ENCODE measurements at regions not wholly inside any gene's neighbourhood (a gene's known extent, or its start where the extent isn't known, plus 50 kb on each side); places are given as distances from the start of the nearest gene placed in this dataset.

GRCh38 chr3:59469948-59470723, 420.3 kb upstream of the CFAP20DC start:
- no peaks in the 10 kb centered on the region for H3K36me3 ChIP-seq
- H3K4me1 ChIP-seq, result no peaks in the 10 kb centered on the region
- H3K9me3 ChIP-seq, result peaks cover 9% of the 10 kb centered on the region
- no peak overlapping the region for H3K4me3 ChIP-seq
- TF ChIP-seq POLR2AphosphoS5 (IDR thresholded peaks at IDR 0.05) (no peak), POLR2A (IDR thresholded peaks at IDR 0.05) (no peak)
- WGBS, result 72% methylated on average over 2 of the region's 2 CpGs
- no peak for DNase-seq (ENCODE audit: low spot score in 2 of 2)
- H3K27ac ChIP-seq, result no peak overlapping the region
- no peaks in the 10 kb centered on the region for H3K27me3 ChIP-seq

GRCh38 chr3:59467476-59467875, 417.7 kb upstream of the CFAP20DC start:
- Histone ChIP-seq H3K4me1 (no peaks in the 10 kb centered on the region), H3K27ac (no peak overlapping the region), H3K36me3 (no peaks in the 10 kb centered on the region), H3K4me3 (no peak overlapping the region), H3K9me3 (peaks cover 9% of the 10 kb centered on the region), H3K27me3 (no peaks in the 10 kb centered on the region)
- WGBS, result 53% methylated on average over 4 of the region's 4 CpGs
- TF ChIP-seq EP300 (IDR thresholded peaks at IDR 0.05) (no peak), POLR2AphosphoS5 (IDR thresholded peaks at IDR 0.05) (no peak), CTCF (IDR thresholded peaks at IDR 0.05) (no peak), POLR2A (IDR thresholded peaks at IDR 0.05) (no peak)
- no peak for DNase-seq (ENCODE audit: low spot score in 2 of 2)

GRCh38 chr3:59464187-59464586, 414.4 kb upstream of the CFAP20DC start:
- no peak overlapping the region for H3K27ac ChIP-seq

GRCh38 chr3:59463253-59463652, 413.4 kb upstream of the CFAP20DC start:
- TF ChIP-seq POLR2AphosphoS5 (IDR thresholded peaks at IDR 0.05) (no peak), POLR2A (IDR thresholded peaks at IDR 0.05) (no peak), EP300 (IDR thresholded peaks at IDR 0.05) (no peak), CTCF (IDR thresholded peaks at IDR 0.05) (no peak)
- no peaks in the 10 kb centered on the region for H3K9me3 ChIP-seq
- H3K27me3 ChIP-seq, result no peaks in the 10 kb centered on the region
- no peak for DNase-seq (ENCODE audit: low spot score in 2 of 2)
- no peak overlapping the region for H3K4me3 ChIP-seq
- no peaks in the 10 kb centered on the region for H3K36me3 ChIP-seq
- WGBS, result 90% methylated on average over 5 of the region's 5 CpGs
- no peaks in the 10 kb centered on the region for H3K4me1 ChIP-seq
- no peak overlapping the region for H3K27ac ChIP-seq

More at GRCh38 chr3:59464187-59464586, 414.4 kb upstream of the CFAP20DC start:
- DNase-seq (ENCODE audit: low spot score in 2 of 2), result no peak
- Histone ChIP-seq H3K36me3 (no peaks in the 10 kb centered on the region), H3K4me1 (no peaks in the 10 kb centered on the region), H3K27me3 (no peaks in the 10 kb centered on the region), H3K4me3 (no peak overlapping the region), H3K9me3 (no peaks in the 10 kb centered on the region)
- TF ChIP-seq POLR2A (IDR thresholded peaks at IDR 0.05) (no peak), EP300 (IDR thresholded peaks at IDR 0.05) (no peak), POLR2AphosphoS5 (IDR thresholded peaks at IDR 0.05) (no peak), CTCF (IDR thresholded peaks at IDR 0.05) (no peak)
- 62% methylated on average over 6 of the region's 6 CpGs for WGBS

- no peak for DNase-seq (ENCODE audit: low spot score in 2 of 2)
- H3K36me3 ChIP-seq, result no peaks in the 10 kb centered on the region
- no peak overlapping the region for H3K27ac ChIP-seq
Observed at GRCh38 chr3:59460068-59460467, 410.2 kb upstream of the CFAP20DC start.

More at GRCh38 chr3:59460068-59460467, 410.2 kb upstream of the CFAP20DC start:
- Histone ChIP-seq H3K9me3 (no peaks in the 10 kb centered on the region), H3K27me3 (no peaks in the 10 kb centered on the region), H3K4me3 (no peak overlapping the region), H3K4me1 (no peaks in the 10 kb centered on the region)
- WGBS, result 86% methylated on average over 2 of the region's 2 CpGs
- no peak for TF ChIP-seq POLR2A (IDR thresholded peaks at IDR 0.05)
- TF ChIP-seq EP300 (IDR thresholded peaks at IDR 0.05), result no peak
- TF ChIP-seq POLR2AphosphoS5 (IDR thresholded peaks at IDR 0.05), result no peak
- TF ChIP-seq CTCF (IDR thresholded peaks at IDR 0.05), result no peak
